ENCODE measurements at regions not wholly inside any gene's neighbourhood (a gene's known extent, or its start where the extent isn't known, plus 50 kb on each side); places are given as distances from the start of the nearest gene placed in this dataset.

DNA sequence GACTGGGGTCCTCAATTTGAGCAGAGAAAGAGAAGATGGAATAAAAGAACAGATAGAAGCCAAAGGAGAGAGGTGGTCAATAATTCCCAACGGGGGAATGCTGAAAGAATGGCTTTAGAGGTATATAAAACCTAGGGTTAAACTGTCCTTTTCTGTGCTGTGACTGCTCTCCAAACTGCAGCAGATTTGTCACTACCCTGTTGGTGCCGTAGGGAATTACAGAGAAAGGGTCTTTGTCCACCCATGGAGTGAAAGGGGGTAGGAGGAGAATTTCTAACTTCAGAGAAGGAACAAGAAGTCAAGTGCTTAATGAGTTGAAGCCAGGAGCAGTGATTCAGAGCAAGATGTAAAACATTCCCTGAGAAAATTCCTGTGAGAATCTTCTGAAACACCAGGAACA, 486.5 kb downstream of the NUP35 start:
- no peak for TF ChIP-seq EHMT2 (IDR thresholded peaks at IDR 0.05)
- TF ChIP-seq, protein P1, sequence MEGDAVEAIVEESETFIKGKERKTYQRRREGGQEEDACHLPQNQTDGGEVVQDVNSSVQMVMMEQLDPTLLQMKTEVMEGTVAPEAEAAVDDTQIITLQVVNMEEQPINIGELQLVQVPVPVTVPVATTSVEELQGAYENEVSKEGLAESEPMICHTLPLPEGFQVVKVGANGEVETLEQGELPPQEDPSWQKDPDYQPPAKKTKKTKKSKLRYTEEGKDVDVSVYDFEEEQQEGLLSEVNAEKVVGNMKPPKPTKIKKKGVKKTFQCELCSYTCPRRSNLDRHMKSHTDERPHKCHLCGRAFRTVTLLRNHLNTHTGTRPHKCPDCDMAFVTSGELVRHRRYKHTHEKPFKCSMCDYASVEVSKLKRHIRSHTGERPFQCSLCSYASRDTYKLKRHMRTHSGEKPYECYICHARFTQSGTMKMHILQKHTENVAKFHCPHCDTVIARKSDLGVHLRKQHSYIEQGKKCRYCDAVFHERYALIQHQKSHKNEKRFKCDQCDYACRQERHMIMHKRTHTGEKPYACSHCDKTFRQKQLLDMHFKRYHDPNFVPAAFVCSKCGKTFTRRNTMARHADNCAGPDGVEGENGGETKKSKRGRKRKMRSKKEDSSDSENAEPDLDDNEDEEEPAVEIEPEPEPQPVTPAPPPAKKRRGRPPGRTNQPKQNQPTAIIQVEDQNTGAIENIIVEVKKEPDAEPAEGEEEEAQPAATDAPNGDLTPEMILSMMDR (IDR thresholded peaks at IDR 0.05 in 2 of 3, conservative IDR thresholded peaks at IDR 0.05 in 1 of 3; ENCODE audit: insufficient read depth in 2 of 3, low read depth in 1 of 3, low read length in 3 of 3), result no peak
- no peak for TF ChIP-seq HMG20A (CRISPR knock-in tag; conservative IDR thresholded peaks at IDR 0.05)
- no peak for TF ChIP-seq ZNF3 (CRISPR knock-in tag; IDR thresholded peaks at IDR 0.05)
